Motor neuron (in vitro differentiated cells): ENCODE measurements at regions not wholly inside any gene's neighbourhood (a gene's known extent, or its start where the extent isn't known, plus 50 kb on each side); places are given as distances from the start of the nearest gene placed in this dataset.

ENCODE experiments used
- ATAC-seq, 8 experiments: fragments of 200-7000 bp; cut with Tn5 transposase; replicated peaks in 6 of 8; 2 replicates each; pipeline ENCODE4 v1.8.0; 2021; ENCODE audit warnings: mild to moderate bottlenecking in 8 of 8, moderate library complexity in 8 of 8
- H3K27ac ChIP-seq, 2 donors: fragments of 250-450 bp; sonication (Bioruptor Pico); 2 replicates each; pipeline ENCODE4 v1.9.0; 2021; ENCODE audit warnings: antibody characterized with exemption in 2 of 2, mild to moderate bottlenecking in 2 of 2, moderate library complexity in 1 of 2
- H3K4me1 ChIP-seq, 2 donors: fragments of 250-450 bp; sonication (Bioruptor Pico); replicated peaks in 1 of 2; 2 replicates each; pipeline ENCODE4 v1.6.1; 2021; ENCODE audit warnings: antibody characterized with exemption in 2 of 2, mild to moderate bottlenecking in 2 of 2, moderate library complexity in 1 of 2
- H3K4me3 ChIP-seq, 5 donors: fragments of 250-450 bp; sonication (Bioruptor Pico); 2 replicates each; pipeline ENCODE4 v1.9.0; 2021; ENCODE audit warnings: antibody characterized with exemption in 5 of 5, mild to moderate bottlenecking in 5 of 5, moderate library complexity in 4 of 5
- WGBS, 10 experiments: fragments of 450-650 bp; shearing (Covaris generic); methylation state at CpG; one replicate each; pipeline ENCODE4 v1.0.0; 2022; 5-methylcytosine and 5-hydroxymethylcytosine counted together
- in situ Hi-C, 9 experiments: fragments of 400-800 bp; cut with MboI; loops; one replicate each; pipeline ENCODE4 v1.15.0; 2021; ENCODE audit warnings: low sequenced_read_pairs in 9 of 9, low pct_unique_long_range_greater_than_20kb in 2 of 9; ENCODE audit not compliant: unreplicated experiment in 9 of 9

- 17 to 100% (median 78%) methylated on average over 1 to 4 of the region's 4 CpGs for WGBS, 10 experiments
Measured at GRCh38 chr5:166050531-166050930, 2240.9 kb upstream of the WWC1 start.

DNA sequence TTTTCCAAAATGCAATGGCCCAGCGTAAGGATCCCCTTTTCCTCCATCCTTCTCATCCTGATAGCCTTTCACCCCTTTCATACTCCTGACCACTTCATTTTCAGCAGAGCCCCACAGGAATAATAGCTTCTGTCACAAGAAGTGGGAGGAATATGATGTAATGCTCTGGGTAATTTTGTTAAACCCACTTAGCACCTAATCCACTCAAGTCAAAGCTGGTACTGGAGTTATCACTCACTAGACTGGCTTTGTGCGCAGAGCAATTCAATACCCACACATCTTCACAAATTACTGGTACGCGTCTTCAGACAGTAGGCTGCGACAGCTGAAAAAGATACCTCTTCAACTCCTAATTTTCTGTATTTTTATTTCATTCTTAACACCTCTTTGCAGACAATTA is 2232.8 kb upstream of the WWC1 start:
- Histone ChIP-seq H3K4me3 (no peak overlapping the region), H3K4me1 (peaks cover 12 to 22% of the 10 kb centered on the region in 2 donors), H3K27ac (no peak overlapping the region)
- WGBS, 10 experiments: 49 to 100% (median 82%) methylated on average over 1 to 5 of the region's 5 CpGs
- in situ Hi-C loops: no loop called here
- peak in 5 of 8 experiments; percentile 62 to 85 (median 65) for ATAC-seq

More at GRCh38 chr5:166050531-166050930, 2240.9 kb upstream of the WWC1 start:
- peaks cover 0 to 14% of the 10 kb centered on the region in 2 donors for H3K4me1 ChIP-seq
- ATAC-seq: no peak
- in situ Hi-C loops: no loop called here
- no peak overlapping the region for H3K27ac ChIP-seq
- H3K4me3 ChIP-seq: no peak overlapping the region

DNA sequence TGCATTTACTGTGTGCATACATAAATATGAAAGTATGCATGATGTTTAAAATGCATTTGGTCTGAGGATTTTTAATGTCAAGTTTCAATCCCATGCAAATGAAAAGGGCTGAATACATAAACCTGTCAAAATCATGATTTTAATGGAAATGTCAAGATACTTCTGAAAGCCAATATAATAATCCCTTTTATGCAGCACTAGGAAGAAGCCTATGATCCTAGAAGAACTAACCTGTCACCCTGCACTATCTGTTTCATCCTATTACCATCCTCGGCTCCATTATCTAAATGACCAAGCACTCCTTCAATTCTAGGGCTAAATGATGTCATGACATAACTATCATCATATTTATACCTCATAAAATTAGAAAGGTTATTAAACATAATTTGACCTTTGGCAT is 2229.4 kb upstream of the WWC1 start:
- H3K4me3 ChIP-seq: no peak overlapping the region
- no peak overlapping the region for H3K27ac ChIP-seq
- peaks cover 12 to 22% of the 10 kb centered on the region in 2 donors for H3K4me1 ChIP-seq
- peak in 4 of 8 experiments; percentile 38 to 81 (median 62) for ATAC-seq
- WGBS, 10 experiments: 0 to 88% (median 42%) methylated on average over 1 of the region's 1 CpG; no CpG with 5 or more reads in 3 of the 10 experiments
- in situ Hi-C loops: no loop called here

DNA sequence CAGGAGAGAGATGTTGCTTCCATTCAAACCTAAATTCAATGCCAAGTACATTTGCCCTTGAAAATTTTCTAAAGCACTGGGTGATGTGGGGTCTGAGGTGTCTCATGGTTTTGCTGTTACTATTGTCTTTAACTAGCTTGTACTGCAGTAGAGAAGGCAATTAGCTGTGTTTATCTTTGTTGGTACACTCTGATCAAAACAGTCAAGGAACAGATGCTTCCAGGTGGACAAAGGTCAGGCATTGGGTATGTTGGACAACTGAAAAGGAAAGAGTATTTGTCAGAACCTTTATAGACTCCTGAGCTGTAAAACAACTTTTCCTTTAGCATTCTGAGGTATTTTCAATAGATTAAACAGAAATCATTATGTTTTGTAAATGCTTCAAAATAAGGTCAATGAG is 2228.7 kb upstream of the WWC1 start:
- Histone ChIP-seq H3K27ac (no peak overlapping the region), H3K4me3 (no peak overlapping the region), H3K4me1 (peaks cover 12 to 22% of the 10 kb centered on the region in 2 donors)
- in situ Hi-C loops: no loop called here
- ATAC-seq: peak in 1 of 8 experiments; percentile 21

DNA sequence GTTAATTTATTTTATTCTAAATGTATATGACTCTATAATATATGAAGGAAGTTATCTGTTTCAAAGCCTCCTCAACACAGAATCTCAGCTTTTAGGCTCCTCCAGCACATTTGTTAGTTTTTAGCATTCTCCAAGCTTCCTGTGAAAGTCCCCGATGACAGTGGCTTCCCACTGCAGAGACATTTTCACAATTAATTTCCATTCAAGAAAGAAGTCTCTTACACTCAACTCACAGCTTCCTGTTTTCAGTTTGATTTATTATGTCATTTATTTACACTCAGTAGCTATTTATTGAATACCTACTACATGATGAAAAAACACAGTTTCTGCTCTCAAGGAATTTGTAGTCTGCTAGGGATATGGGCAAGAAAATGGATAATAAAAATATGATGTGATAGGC is 2228.2 kb upstream of the WWC1 start:
- in situ Hi-C loops: no loop called here

GRCh38 chr5:166068547-166069335 is 2222.7 kb upstream of the WWC1 start:
- no peak overlapping the region for H3K27ac ChIP-seq
- WGBS, 10 experiments: 4 to 100% (median 87%) methylated on average over 1 to 9 of the region's 9 CpGs; no CpG with 5 or more reads in 1 of the 10 experiments
- peaks cover 2 to 3% of the 10 kb centered on the region in 2 donors for H3K4me1 ChIP-seq
- no peak overlapping the region for H3K4me3 ChIP-seq
- in situ Hi-C loops: no loop called here
- ATAC-seq: no peak

More for the DNA sequence above, 2228.2 kb upstream of the WWC1 start:
- ATAC-seq: peak in 5 of 8 experiments; percentile 46 to 75 (median 71)
- Histone ChIP-seq H3K27ac (no peak overlapping the region), H3K4me3 (no peak overlapping the region), H3K4me1 (peaks cover 12 to 22% of the 10 kb centered on the region in 2 donors)
- 0 to 75% (median 20%) methylated on average over 1 of the region's 1 CpG; no CpG with 5 or more reads in 3 of the 10 experiments for WGBS, 10 experiments

- in situ Hi-C loops: no loop called here
- no peak overlapping the region for H3K4me3 ChIP-seq
- H3K4me1 ChIP-seq: peaks cover 12 to 25% of the 10 kb centered on the region in 2 donors
- H3K27ac ChIP-seq: no peak overlapping the region
- ATAC-seq: no peak
- WGBS, 10 experiments: 0 to 35% (median 16%) methylated on average over 1 to 6 of the region's 6 CpGs
Measured at GRCh38 chr5:166073901-166074581, 2217.4 kb upstream of the WWC1 start.

GRCh38 chr5:166074582-166075481 is 2216.6 kb upstream of the WWC1 start:
- H3K27ac ChIP-seq: peak overlapping the region in 1 of 2 donors; percentile 41
- H3K4me3 ChIP-seq: no peak overlapping the region
- in situ Hi-C loops: no loop called here
- ATAC-seq: peak in 4 of 8 experiments; percentile 50 to 88 (median 86)
- H3K4me1 ChIP-seq: peaks cover 12 to 28% of the 10 kb centered on the region in 2 donors
- WGBS, 10 experiments: 0 to 38% (median 5%) methylated on average over 1 to 5 of the region's 5 CpGs

DNA sequence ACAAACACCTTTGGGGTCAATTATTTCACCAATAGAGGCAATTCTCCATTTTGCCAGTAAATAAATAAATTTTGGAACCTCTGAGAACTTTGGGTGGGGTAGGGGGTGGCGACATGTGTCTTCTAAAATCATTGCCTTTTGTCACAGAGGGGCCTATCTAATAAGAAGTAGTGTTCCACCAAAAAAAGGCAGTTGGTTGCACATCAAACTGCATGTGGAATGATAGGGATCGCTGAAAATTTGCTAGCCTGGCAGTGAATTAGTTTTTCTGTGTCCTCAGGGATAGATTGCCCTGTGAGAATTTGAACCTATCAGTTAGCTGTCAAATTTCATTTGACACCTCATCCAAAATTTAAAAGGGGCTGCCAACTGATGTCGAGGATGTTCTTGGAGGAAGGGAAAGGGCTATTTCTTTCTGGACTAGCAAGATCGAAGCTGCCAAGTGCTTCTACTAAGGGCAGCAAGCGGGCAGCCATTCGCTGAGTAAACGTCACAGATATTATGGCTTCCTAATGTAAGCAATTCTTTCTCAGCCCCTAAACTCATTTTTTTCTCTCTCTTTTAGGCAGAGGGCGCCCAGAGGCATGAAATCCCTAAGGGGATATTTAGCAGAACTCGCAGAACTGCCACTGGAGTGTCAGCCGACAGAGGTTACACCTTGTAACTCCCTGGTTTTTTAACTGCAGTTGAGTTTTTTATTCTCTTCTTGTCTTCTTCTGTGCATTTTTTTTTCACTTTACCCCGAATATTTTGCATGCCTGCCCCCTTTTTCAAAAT is 2208.1 kb upstream of the WWC1 start:
- in situ Hi-C loops: no loop called here
- Histone ChIP-seq H3K4me3 (no peak overlapping the region), H3K4me1 (peaks cover 22 to 36% of the 10 kb centered on the region in 2 donors), H3K27ac (no peak overlapping the region)
- WGBS, 10 experiments: 13 to 100% (median 44%) methylated on average over 2 to 11 of the region's 11 CpGs
- ATAC-seq: peak in 4 of 8 experiments; percentile 35 to 47 (median 38)

GRCh38 chr5:166086568-166086967 is 2204.9 kb upstream of the WWC1 start:
- in situ Hi-C loops: no loop called here
- 0 to 100% (median 65%) methylated on average over 1 to 2 of the region's 2 CpGs for WGBS, 10 experiments
- Histone ChIP-seq H3K4me1 (peaks cover 22 to 26% of the 10 kb centered on the region in 2 donors), H3K27ac (no peak overlapping the region), H3K4me3 (no peak overlapping the region)
- ATAC-seq: no peak

GRCh38 chr5:166088389-166089039 is 2202.9 kb upstream of the WWC1 start:
- peaks cover 19 to 21% of the 10 kb centered on the region in 2 donors for H3K4me1 ChIP-seq
- 0 to 40% (median 14%) methylated on average over 1 to 2 of the region's 3 CpGs; no CpG with 5 or more reads in 6 of the 10 experiments for WGBS, 10 experiments
- ATAC-seq: peak in 5 of 8 experiments; percentile 19 to 55 (median 45)
- H3K27ac ChIP-seq: no peak overlapping the region
- H3K4me3 ChIP-seq: no peak overlapping the region
- in situ Hi-C loops: no loop called here

GRCh38 chr5:166091931-166092330 is 2199.5 kb upstream of the WWC1 start:
- 25 to 100% (median 100%) methylated on average over 1 of the region's 1 CpG; no CpG with 5 or more reads in 3 of the 10 experiments for WGBS, 10 experiments
- in situ Hi-C loops: no loop called here
- Histone ChIP-seq H3K4me3 (no peak overlapping the region), H3K4me1 (peaks cover 3 to 5% of the 10 kb centered on the region in 2 donors), H3K27ac (no peak overlapping the region)
- no peak for ATAC-seq
